ENCODE measurements at regions not wholly inside any gene's neighbourhood (a gene's known extent, or its start where the extent isn't known, plus 50 kb on each side); places are given as distances from the start of the nearest gene placed in this dataset.

GRCh38 chr10:130261766-130262165, 125.6 kb downstream of the GLRX3 start:
- Histone ChIP-seq H3K4me3 (no peak overlapping the region), H3K4me1 (ENCODE audit: insufficient read depth) (no peaks in the 10 kb centered on the region), H3K79me2 (ENCODE audit: insufficient read depth) (no peaks in the 10 kb centered on the region), H3K4me2 (ENCODE audit: unreplicated experiment) (no peak overlapping the region), H3K36me3 (ENCODE audit: low read depth) (no peaks in the 10 kb centered on the region), H3K27me3 (replicated peaks; ENCODE audit: insufficient read depth) (no peaks in the 10 kb centered on the region), H3K9me2 (ENCODE audit: insufficient read depth) (no peaks in the 10 kb centered on the region), H4K20me1 (ENCODE audit: insufficient read depth) (no peaks in the 10 kb centered on the region), H3K9me3 (ENCODE audit: low read depth) (no peaks in the 10 kb centered on the region), H2AFZ (no peak overlapping the region), H3K9ac (no peak overlapping the region), H3K27ac (no peak overlapping the region), H3F3A (ENCODE audit: insufficient read depth) (no peaks in the 10 kb centered on the region)
- DNase-seq, result no peak
- WGBS, 2 experiments (ENCODE audit: low coverage in 1 of 2, low lambda C conversion rate in 2 of 2, missing lambda C conversion rate in 2 of 2), result 43 to 46% methylated on average over 11 of the region's 11 CpGs
- in situ Hi-C loops (cut with MboI), result no loop called here
- TF ChIP-seq EZH2phosphoT487 (IDR thresholded peaks at IDR 0.05; ENCODE audit: insufficient read depth, low read depth), result no peak
- no peak for TF ChIP-seq EZH2 (IDR thresholded peaks at IDR 0.05; ENCODE audit: insufficient read depth, poor library complexity, severe bottlenecking)

GRCh38 chr10:130263289-130263688, 127.1 kb downstream of the GLRX3 start:
- TF ChIP-seq EZH2phosphoT487 (IDR thresholded peaks at IDR 0.05; ENCODE audit: insufficient read depth, low read depth) (no peak), EZH2 (IDR thresholded peaks at IDR 0.05; ENCODE audit: insufficient read depth, poor library complexity, severe bottlenecking) (no peak)

GRCh38 chr10:130265542-130265941, 129.4 kb downstream of the GLRX3 start:
- H3F3A ChIP-seq (ENCODE audit: insufficient read depth), result no peaks in the 10 kb centered on the region
- no peak for DNase-seq
- H2AFZ ChIP-seq, result no peak overlapping the region
- H3K27me3 ChIP-seq (replicated peaks; ENCODE audit: insufficient read depth), result no peaks in the 10 kb centered on the region
- no peak overlapping the region for H3K9ac ChIP-seq
- no peak overlapping the region for H3K4me3 ChIP-seq
- WGBS, 2 experiments (ENCODE audit: low coverage in 1 of 2, low lambda C conversion rate in 2 of 2, missing lambda C conversion rate in 2 of 2), result 51 to 56% methylated on average over 7 to 11 of the region's 11 CpGs
- in situ Hi-C loops (cut with MboI), result no loop called here
- no peaks in the 10 kb centered on the region for H3K9me3 ChIP-seq (ENCODE audit: low read depth)
- H3K36me3 ChIP-seq (ENCODE audit: low read depth), result no peaks in the 10 kb centered on the region
- no peaks in the 10 kb centered on the region for H3K4me1 ChIP-seq (ENCODE audit: insufficient read depth)
- H4K20me1 ChIP-seq (ENCODE audit: insufficient read depth), result no peaks in the 10 kb centered on the region
- H3K4me2 ChIP-seq (ENCODE audit: unreplicated experiment), result no peak overlapping the region
- H3K9me2 ChIP-seq (ENCODE audit: insufficient read depth), result no peaks in the 10 kb centered on the region
- no peak overlapping the region for H3K27ac ChIP-seq
- no peaks in the 10 kb centered on the region for H3K79me2 ChIP-seq (ENCODE audit: insufficient read depth)
- TF ChIP-seq EZH2phosphoT487 (IDR thresholded peaks at IDR 0.05; ENCODE audit: insufficient read depth, low read depth) (no peak), EZH2 (IDR thresholded peaks at IDR 0.05; ENCODE audit: insufficient read depth, poor library complexity, severe bottlenecking) (no peak)

More at GRCh38 chr10:130263289-130263688, 127.1 kb downstream of the GLRX3 start:
- DNase-seq, result no peak
- Histone ChIP-seq H2AFZ (no peak overlapping the region), H3K27ac (no peak overlapping the region), H3K9ac (no peak overlapping the region), H3K36me3 (ENCODE audit: low read depth) (no peaks in the 10 kb centered on the region), H3K4me1 (ENCODE audit: insufficient read depth) (no peaks in the 10 kb centered on the region), H3F3A (ENCODE audit: insufficient read depth) (no peaks in the 10 kb centered on the region), H3K9me3 (ENCODE audit: low read depth) (no peaks in the 10 kb centered on the region), H3K4me2 (ENCODE audit: unreplicated experiment) (no peak overlapping the region), H3K27me3 (replicated peaks; ENCODE audit: insufficient read depth) (no peaks in the 10 kb centered on the region), H4K20me1 (ENCODE audit: insufficient read depth) (no peaks in the 10 kb centered on the region), H3K4me3 (no peak overlapping the region), H3K9me2 (ENCODE audit: insufficient read depth) (no peaks in the 10 kb centered on the region), H3K79me2 (ENCODE audit: insufficient read depth) (no peaks in the 10 kb centered on the region)
- WGBS, 2 experiments (ENCODE audit: low coverage in 1 of 2, low lambda C conversion rate in 2 of 2, missing lambda C conversion rate in 2 of 2), result 3 to 6% methylated on average over 12 of the region's 12 CpGs
- in situ Hi-C loops (cut with MboI), result no loop called here

- Histone ChIP-seq H3K9me2 (ENCODE audit: insufficient read depth) (no peaks in the 10 kb centered on the region), H2AFZ (no peak overlapping the region), H3K9me3 (ENCODE audit: low read depth) (no peaks in the 10 kb centered on the region), H3F3A (ENCODE audit: insufficient read depth) (no peaks in the 10 kb centered on the region), H3K4me3 (no peak overlapping the region), H3K27me3 (replicated peaks; ENCODE audit: insufficient read depth) (no peaks in the 10 kb centered on the region), H3K27ac (no peak overlapping the region), H3K79me2 (ENCODE audit: insufficient read depth) (no peaks in the 10 kb centered on the region), H3K36me3 (ENCODE audit: low read depth) (no peaks in the 10 kb centered on the region), H3K4me2 (ENCODE audit: unreplicated experiment) (no peak overlapping the region), H4K20me1 (ENCODE audit: insufficient read depth) (no peaks in the 10 kb centered on the region), H3K4me1 (ENCODE audit: insufficient read depth) (no peaks in the 10 kb centered on the region), H3K9ac (no peak overlapping the region)
- 12 to 19% methylated on average over 7 of the region's 7 CpGs for whole genome bisulfite sequencing, 2 experiments (ENCODE audit: low coverage in 1 of 2, low lambda C conversion rate in 2 of 2, missing lambda C conversion rate in 2 of 2)
- TF ChIP-seq EZH2phosphoT487 (IDR thresholded peaks at IDR 0.05; ENCODE audit: insufficient read depth, low read depth) (no peak), EZH2 (IDR thresholded peaks at IDR 0.05; ENCODE audit: insufficient read depth, poor library complexity, severe bottlenecking) (no peak)
- in situ Hi-C loops (cut with MboI), result no loop called here
- DNase-seq, result no peak
These were observed 146.5 kb downstream of the GLRX3 start for GRCh38 chr10:130282492-130283218.

Measured in GM23248 (cell line).